GM12892 (cell line): ENCODE measurements at regions not wholly inside any gene's neighbourhood (a gene's known extent, or its start where the extent isn't known, plus 50 kb on each side); places are given as distances from the start of the nearest gene placed in this dataset.

ENCODE experiments used
- POLR2AphosphoS5 ChIP-seq: IDR thresholded peaks from 2 replicates; pipeline ENCODE4 v1.6.1; 2011; ENCODE audit warnings: low read depth, low read length, control low read depth
- TAF1 ChIP-seq: IDR thresholded peaks from 2 replicates; pipeline ENCODE4 v1.6.1; 2011; ENCODE audit warnings: low read depth, mild to moderate bottlenecking, control low read depth, low read length, borderline replicate concordance

- TF ChIP-seq TAF1 (no peak), POLR2AphosphoS5 (no peak)
These were observed 437.8 kb upstream of the CADM1 start for GRCh38 chr11:115942011-115942410.
